ENCODE measurements at regions not wholly inside any gene's neighbourhood (a gene's known extent, or its start where the extent isn't known, plus 50 kb on each side); places are given as distances from the start of the nearest gene placed in this dataset.

GRCh38 chr13:55440465-55441085 lies 1700.1 kb upstream of the PRR20A start:
- DNase-seq (ENCODE audit: low spot score): no peak

- no peak for DNase-seq (ENCODE audit: low spot score)
Observed at GRCh38 chr13:55464222-55464621, 1676.5 kb upstream of the PRR20A start.

- DNase-seq (ENCODE audit: low spot score): no peak
Observed at GRCh38 chr13:55467476-55467875, 1673.2 kb upstream of the PRR20A start.

- no peak for DNase-seq (ENCODE audit: low spot score)
Observed at GRCh38 chr13:55483626-55484158, 1657.0 kb upstream of the PRR20A start.

GRCh38 chr13:55493297-55493696 lies 1647.4 kb upstream of the PRR20A start:
- DNase-seq (ENCODE audit: low spot score): no peak

- DNase-seq (ENCODE audit: low spot score): no peak
Observed at GRCh38 chr13:55497486-55497885, 1643.2 kb upstream of the PRR20A start.

- no peak for DNase-seq (ENCODE audit: low spot score)
Observed at GRCh38 chr13:55500694-55501093, 1640.0 kb upstream of the PRR20A start.

GRCh38 chr13:55516610-55517009 lies 1624.1 kb upstream of the PRR20A start:
- no peak for DNase-seq (ENCODE audit: low spot score)

- no peak for DNase-seq (ENCODE audit: low spot score)
Observed at GRCh38 chr13:55517312-55517711, 1623.4 kb upstream of the PRR20A start.

GRCh38 chr13:55528434-55528833 lies 1612.3 kb upstream of the PRR20A start:
- DNase-seq (ENCODE audit: low spot score): no peak

- no peak for DNase-seq (ENCODE audit: low spot score)
Observed at GRCh38 chr13:55534306-55534705, 1606.4 kb upstream of the PRR20A start.

GRCh38 chr13:55538424-55538823 lies 1602.3 kb upstream of the PRR20A start:
- no peak for DNase-seq (ENCODE audit: low spot score)

- no peak for DNase-seq (ENCODE audit: low spot score)
Observed at GRCh38 chr13:55543053-55543452, 1597.7 kb upstream of the PRR20A start.

- no peak for DNase-seq (ENCODE audit: low spot score)
Observed at GRCh38 chr13:55550624-55551023, 1590.1 kb upstream of the PRR20A start.

- DNase-seq (ENCODE audit: low spot score): no peak
Observed at GRCh38 chr13:55553701-55554100, 1587.0 kb upstream of the PRR20A start.

- no peak for DNase-seq (ENCODE audit: low spot score)
Observed at GRCh38 chr13:55554741-55555140, 1586.0 kb upstream of the PRR20A start.

GRCh38 chr13:55560331-55560730 lies 1580.4 kb upstream of the PRR20A start:
- no peak for DNase-seq (ENCODE audit: low spot score)

- no peak for DNase-seq (ENCODE audit: low spot score)
Observed at GRCh38 chr13:55563267-55563666, 1577.5 kb upstream of the PRR20A start.

GRCh38 chr13:55566334-55566733 lies 1574.4 kb upstream of the PRR20A start:
- no peak for DNase-seq (ENCODE audit: low spot score)

- no peak for DNase-seq (ENCODE audit: low spot score)
Observed at GRCh38 chr13:55566779-55567178, 1573.9 kb upstream of the PRR20A start.

- DNase-seq (ENCODE audit: low spot score): no peak
Observed at GRCh38 chr13:55567721-55568625, 1572.7 kb upstream of the PRR20A start.

- no peak for DNase-seq (ENCODE audit: low spot score)
Observed at GRCh38 chr13:55569082-55569481, 1571.6 kb upstream of the PRR20A start.

GRCh38 chr13:55569514-55569913 lies 1571.2 kb upstream of the PRR20A start:
- DNase-seq (ENCODE audit: low spot score): no peak
